GM18951 (cell line): ENCODE measurements at regions not wholly inside any gene's neighbourhood (a gene's known extent, or its start where the extent isn't known, plus 50 kb on each side); places are given as distances from the start of the nearest gene placed in this dataset.
"Not testable (repeated sequence)": the region's sequence is repeated elsewhere in the genome, so short reads cannot be mapped to it uniquely, and the experiment has no call there.

Source experiments
- POLR2A ChIP-seq: IDR thresholded peaks from 4 replicates; pipeline ENCODE4 v1.6.1; 2011; ENCODE audit warnings: mild to moderate bottlenecking; ENCODE audit not compliant: insufficient read length, insufficient read depth; ENCODE audit errors: extremely low read depth
- in situ Hi-C: fragments of 300-500 bp; cut with MboI; formaldehyde crosslinking; loops from one replicate; pipeline ENCODE4 v1.12.0; 2022; ENCODE audit warnings: low sequenced_read_pairs, mixed read lengths, inconsistent platforms; ENCODE audit not compliant: unreplicated experiment

DNA sequence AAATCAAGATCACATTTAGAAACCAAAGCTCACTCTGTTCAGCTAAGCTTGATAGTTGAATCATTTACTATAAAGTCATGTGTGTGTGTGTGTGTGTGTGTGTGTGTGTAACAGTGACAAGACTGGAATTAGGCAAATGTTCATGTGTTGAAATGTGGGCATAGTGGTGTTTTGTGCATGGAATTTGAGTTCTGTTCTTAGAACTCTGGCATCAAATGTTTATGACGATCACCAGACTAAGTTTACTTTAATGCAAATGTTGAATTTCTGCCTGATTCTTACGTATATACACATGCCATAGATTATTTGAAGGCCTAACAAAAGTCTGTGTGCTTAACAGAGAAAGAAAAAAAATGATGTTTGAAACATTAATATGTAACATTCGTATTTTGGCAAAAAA is 72.8 kb upstream of the COL5A1 start:
- no peak for TF ChIP-seq POLR2A
- in situ Hi-C loops: no loop called here

DNA sequence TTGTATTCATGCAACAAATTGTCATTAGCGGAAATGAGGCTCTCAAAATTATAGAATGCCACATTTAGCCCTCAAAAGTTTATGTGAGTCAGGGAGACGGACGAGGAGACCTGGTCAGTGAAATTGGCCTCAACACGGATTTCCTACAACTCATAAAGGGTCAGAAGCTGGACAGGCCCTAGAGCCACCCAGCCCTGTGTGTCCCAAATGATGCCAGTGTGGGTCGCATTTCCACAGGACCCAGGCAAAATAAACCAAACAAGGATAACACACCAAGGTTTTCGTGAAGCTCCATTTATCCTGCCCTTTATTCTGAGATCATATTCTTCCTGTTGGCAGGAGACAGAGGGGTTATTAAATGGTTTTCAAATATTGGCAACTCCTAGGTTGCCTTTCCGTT is 72.0 kb upstream of the COL5A1 start:
- TF ChIP-seq POLR2A: no peak
- in situ Hi-C loops: no loop called here

DNA sequence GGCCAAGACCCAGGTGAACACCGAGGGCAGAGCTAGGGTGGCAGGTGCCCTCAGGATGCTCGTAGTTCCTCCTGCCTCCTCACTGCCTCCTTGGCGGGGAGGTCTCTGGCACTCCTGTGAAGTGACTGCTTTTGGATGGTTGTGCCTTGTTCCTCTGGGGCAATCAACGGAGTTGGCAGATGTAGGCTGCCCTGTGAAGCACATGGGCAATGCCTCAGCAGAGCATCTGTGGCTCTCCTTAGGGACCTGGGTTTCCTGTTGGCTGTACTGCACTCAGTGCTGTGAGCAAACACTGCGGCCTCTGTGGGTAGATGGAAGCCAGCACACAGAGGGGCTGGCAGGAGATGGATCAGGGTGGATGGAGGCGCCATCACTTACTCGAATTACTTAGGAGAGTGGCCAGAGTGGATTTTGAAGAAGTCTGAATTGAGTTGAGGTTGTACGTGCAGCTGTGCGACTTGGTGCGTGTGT is 71.4 kb upstream of the COL5A1 start:
- no peak for TF ChIP-seq POLR2A
- in situ Hi-C loops: no loop called here

DNA sequence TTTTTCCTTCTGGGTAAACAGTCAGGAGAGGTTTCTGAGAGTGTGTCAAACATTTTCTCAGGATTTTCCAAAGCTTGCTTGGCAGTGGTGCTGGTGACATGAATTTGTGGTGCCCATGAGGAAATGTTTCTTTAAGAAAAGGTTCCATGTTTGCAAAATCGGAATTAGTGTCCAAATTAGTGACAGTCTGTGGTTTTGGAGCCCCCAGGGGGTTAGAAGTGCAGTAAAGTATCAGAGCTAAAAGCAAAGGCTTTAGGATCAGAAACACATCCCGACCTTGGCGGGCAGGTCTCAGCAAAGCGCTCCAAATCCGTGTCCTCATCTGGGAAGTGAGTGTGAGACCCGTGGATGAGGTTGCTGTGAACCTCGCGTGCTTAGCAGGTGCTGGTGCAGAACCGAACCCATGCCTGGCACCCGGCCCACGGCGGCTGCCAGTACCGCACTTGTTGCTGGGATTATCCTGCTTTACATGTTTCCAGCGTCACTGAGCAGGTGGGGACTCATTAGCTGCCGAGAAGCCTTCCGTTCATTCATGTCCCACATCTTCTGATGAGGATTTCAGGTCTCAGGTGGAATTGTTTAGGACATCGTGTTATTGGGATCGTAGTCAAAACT is 70.8 kb upstream of the COL5A1 start:
- TF ChIP-seq POLR2A: no peak
- in situ Hi-C loops: no loop called here

DNA sequence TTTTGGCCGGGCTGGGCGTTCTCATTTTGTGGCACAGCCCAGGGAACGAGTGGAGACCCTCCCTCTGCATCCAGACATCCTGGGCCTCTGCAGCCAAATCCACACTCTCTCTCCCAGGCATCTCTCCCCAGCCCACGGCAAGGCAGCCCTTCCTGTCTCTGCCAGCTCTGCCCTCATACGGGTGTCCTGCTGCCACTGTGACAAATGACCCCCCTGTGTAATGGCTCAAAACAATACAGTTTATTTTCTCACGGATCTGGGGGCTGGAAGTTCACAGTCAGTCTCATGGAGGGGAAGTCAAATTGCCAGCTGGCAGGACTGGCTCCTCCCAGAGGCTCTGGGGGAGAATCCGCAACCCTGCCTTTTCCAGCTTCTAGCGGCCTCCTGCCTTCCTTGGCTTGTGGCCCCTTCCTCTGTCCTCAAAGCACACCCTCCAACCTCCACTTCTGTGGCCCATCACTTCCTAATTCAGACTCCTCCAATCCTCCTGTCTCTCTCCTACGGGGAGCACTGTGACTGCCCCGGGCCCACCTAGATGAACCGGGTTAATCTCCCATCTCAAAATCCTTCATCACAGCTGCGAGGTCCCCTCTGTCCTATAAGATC is 70.2 kb upstream of the COL5A1 start:
- in situ Hi-C loops: no loop called here
- no peak for TF ChIP-seq POLR2A

DNA sequence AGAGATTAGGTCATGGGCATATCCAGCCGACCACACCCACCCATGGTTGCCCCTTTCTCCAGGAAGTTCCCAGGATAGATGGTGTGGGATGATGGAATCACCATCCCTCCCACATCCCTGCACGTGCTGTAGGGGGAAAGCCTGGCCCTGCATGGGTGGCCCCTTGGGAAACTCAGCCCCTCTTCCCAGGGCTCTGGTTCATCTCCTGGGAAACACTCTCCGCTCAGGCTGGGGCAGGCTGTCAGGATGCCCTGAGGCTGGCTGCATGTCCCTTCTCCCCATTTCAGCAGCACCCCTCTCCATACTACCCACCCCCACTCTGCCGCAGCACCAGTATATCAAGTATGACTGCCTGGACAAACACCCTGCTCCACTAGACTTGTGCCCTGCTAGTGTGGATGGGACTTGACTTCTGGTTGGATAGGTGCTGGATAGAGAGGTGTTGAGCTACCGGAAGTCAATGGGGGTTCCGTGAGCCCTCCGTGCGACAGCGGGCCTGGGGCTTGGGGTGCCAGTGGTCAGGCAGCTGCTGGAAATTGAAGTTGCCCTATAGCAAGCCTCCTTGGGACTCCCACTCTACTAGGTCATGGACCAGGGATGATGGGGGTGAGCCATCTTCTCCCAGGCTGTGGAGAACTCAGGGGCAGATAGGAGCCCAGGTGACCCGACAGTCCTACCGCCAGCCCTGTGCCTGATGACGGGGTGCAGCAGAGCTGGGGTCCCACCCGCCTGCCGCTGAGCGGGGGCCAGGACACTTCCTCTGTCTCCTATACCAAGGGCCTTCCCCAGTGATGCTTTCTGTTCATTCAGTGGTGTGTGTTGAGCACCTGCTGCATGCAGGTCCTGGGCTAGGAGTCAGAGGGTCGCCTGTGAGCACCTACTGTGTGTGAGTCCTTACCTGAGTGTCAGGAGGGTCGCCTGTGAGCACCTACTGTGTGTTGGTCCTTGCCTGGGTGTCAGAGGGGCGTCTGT is 69.4 kb upstream of the COL5A1 start:
- no peak for TF ChIP-seq POLR2A
- in situ Hi-C loops: no loop called here

DNA sequence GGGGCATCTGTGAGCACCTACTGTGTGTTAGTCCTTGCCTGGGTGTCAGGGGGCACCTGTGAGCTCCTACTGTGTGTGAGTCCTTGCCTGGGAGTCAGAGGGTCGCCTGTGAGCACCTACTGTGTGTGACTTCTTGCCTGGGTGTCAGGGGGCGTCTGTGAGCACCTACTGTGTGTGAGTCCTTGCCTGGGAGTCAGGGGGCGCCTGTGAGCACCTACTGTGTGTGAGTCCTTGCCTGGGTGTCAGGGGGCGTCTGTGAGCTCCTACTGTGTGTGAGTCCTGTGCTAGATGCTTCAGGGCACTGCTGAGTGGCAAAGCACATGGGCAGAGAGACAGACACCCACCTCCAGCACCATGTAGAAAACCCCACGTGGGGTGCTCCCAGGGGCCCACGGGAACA is 66.9 kb upstream of the COL5A1 start:
- in situ Hi-C loops: not testable (repeated sequence)

DNA sequence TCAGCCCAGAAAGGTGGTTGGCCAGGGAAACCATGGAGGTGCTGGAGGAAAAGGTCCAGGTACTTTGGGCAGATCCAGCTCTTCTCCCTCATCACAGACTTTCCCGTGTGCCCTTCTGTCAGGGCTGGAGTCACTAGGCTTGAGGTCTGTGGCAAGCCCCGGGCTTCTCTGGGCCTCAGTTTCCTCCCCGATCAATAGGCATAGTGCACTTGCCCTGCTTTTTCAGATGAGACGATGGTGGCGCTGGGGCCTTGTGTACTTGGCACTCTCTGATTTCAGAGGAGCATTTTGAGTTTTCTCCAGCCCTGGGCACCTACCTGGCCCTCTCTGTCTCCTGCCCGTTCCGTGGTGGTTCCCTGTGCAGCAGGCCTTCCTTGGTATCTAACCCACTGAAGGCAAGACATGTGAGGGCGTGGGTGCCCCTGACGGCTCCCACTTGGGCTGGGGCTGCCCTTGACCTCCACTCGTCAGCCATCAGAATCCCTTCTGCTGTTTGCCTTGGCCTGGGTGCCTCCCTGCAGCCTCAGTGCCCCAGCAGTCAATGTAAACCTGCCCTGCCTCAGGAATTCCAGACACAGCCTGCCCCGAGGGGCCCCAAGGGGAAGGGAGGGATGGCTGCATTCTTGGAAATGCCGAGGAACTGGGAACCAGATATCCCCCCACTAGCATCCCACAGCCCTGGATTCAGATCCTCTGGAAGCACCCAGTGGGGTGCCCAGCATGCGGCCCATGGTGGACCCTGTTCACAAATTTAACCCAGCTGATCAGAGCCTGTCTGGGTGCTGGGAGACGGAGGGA is 66.3 kb upstream of the COL5A1 start:
- in situ Hi-C loops: no loop called here
- TF ChIP-seq POLR2A: no peak

DNA sequence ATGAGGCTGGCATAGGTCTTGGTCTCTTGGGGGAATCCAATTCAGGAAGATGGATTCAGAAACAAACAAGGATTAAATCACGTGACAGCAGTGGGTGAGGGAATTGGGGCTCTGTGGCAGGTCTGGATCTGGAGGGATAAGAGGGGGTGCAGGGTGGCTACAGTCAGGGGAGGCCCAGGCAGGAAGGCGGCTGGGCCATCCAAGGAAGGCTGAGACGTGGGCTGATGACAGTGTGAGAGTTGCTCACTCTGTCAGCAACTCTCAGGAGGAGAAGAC is 65.8 kb upstream of the COL5A1 start:
- TF ChIP-seq POLR2A: no peak
- in situ Hi-C loops: no loop called here

DNA sequence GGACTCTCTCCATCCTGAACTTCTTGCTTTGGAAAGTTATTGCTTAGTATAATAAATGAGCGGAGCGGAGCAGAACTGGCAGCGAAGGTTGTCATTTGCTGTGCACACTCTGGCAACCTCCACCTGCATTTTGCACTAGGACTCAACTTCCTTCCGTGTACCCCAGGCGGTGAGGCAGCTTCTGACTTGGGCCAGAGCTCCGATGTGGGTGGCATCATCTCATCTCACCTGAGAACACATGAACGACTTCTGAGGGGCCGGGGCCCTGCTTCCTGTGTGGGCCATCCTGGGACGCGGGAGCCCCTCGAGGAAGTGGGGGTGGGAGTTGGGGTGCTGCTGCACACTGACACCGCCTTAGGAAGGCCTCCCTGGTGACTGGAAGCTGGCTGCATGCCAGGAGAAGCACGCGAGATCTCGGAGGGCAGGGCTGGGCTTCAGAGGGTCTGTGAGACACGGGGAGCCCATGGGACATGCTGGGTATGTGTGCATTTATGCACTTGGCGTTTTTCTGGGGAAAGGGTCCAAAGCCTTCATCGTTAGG is 56.5 kb upstream of the COL5A1 start:
- no peak for TF ChIP-seq POLR2A
- in situ Hi-C loops: no loop called here

DNA sequence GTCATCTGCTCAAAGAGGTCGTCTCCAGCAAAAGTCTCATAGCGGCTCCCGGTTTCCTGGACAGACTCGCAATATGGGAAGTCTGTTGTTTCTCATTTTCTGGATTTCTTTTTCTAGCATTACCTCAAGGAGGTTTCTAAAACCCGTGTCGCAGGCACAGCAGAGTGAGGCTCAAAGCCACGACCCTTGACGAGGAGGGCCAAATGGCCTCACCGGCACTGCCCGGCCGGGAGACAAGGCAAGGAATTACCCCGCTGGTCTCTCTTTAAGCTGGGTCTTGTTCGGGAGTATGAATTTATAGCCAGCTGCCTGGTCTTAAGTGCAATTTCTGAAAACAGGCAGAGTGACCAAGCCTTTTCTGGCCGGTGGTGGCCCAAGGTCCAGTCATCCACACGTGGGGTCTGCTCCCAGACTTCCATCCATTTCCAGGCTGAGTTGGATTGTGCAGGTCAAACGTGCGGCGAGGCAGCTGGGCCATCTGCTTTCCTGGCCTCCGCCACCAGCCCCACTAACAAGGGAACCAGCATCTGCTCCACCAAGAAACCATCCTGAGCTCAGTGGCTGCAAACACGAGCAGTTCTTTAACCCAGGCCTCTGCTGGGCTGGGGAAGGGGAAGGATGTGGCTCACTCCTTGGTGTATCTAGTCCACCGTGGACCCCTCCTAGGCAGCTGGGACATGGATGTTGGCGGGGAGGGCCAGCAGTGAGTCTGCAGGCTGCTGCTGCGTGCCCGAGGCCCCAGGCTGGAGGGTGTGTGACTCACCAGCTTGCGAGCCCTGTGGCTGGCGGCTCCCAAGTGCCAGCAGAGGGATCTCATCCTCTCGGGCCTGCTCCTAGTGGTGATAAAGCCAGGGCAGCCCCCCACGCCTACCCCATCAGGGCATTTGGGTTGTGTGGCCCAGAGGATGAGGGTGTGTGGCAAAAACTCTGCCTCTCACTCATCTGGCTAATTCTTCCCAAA is 55.6 kb upstream of the COL5A1 start:
- no peak for TF ChIP-seq POLR2A
- in situ Hi-C loops: no loop called here

DNA sequence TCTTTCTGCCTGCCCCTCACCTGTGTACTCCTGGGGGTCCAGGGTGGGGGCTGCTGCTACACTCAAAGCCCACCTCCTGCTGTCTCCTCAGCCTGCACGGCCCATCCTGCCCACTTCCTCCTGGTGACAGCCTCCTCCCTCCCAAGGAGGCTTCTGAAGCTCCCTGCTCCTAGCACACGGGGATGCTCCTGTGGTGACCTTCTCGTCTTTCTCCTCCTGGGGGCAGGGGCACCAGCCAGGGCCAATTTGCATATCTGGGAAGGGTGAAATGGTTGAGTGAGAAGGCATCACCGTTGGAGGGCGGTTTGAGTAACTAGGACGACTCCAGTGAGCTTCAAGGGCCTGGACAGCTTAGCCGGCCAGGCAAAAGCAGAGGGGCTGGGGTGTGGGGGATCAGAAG is 51.9 kb upstream of the COL5A1 start:
- TF ChIP-seq POLR2A: no peak
- in situ Hi-C loops: no loop called here
